ENCODE measurements at regions not wholly inside any gene's neighbourhood (a gene's known extent, or its start where the extent isn't known, plus 50 kb on each side); places are given as distances from the start of the nearest gene placed in this dataset.

GRCh38 chr1:70887936-70888335, 159.7 kb downstream of the PTGER3 start:
- no peak for DNase-seq (ENCODE audit: low read depth in 2 of 3, low spot score in 2 of 3)

- no peak for DNase-seq (ENCODE audit: low read depth in 2 of 3, low spot score in 2 of 3)
These were observed 158.9 kb downstream of the PTGER3 start for GRCh38 chr1:70888722-70889121.

- DNase-seq (ENCODE audit: low read depth in 2 of 3, low spot score in 2 of 3), result no peak
These were observed 157.2 kb downstream of the PTGER3 start for GRCh38 chr1:70890408-70890807.

GRCh38 chr1:70891051-70891843, 156.4 kb downstream of the PTGER3 start:
- DNase-seq (ENCODE audit: low read depth in 2 of 3, low spot score in 2 of 3), result no peak

GRCh38 chr1:70892140-70892539, 155.5 kb downstream of the PTGER3 start:
- DNase-seq (ENCODE audit: low read depth in 2 of 3, low spot score in 2 of 3), result no peak

GRCh38 chr1:70892930-70893329, 154.7 kb downstream of the PTGER3 start:
- no peak for DNase-seq (ENCODE audit: low read depth in 2 of 3, low spot score in 2 of 3)

GRCh38 chr1:70893381-70893780, 154.2 kb downstream of the PTGER3 start:
- no peak for DNase-seq (ENCODE audit: low read depth in 2 of 3, low spot score in 2 of 3)

GRCh38 chr1:70895531-70895930, 152.1 kb downstream of the PTGER3 start:
- DNase-seq (ENCODE audit: low read depth in 2 of 3, low spot score in 2 of 3), result no peak

- no peak for DNase-seq (ENCODE audit: low read depth in 2 of 3, low spot score in 2 of 3)
These were observed 151.4 kb downstream of the PTGER3 start for GRCh38 chr1:70896224-70896623.

GRCh38 chr1:70897273-70897672, 150.3 kb downstream of the PTGER3 start:
- DNase-seq (ENCODE audit: low read depth in 2 of 3, low spot score in 2 of 3), result no peak

GRCh38 chr1:70899735-70900134, 147.9 kb downstream of the PTGER3 start:
- no peak for DNase-seq (ENCODE audit: low read depth in 2 of 3, low spot score in 2 of 3)

- DNase-seq (ENCODE audit: low read depth in 2 of 3, low spot score in 2 of 3), result no peak
These were observed 145.4 kb downstream of the PTGER3 start for GRCh38 chr1:70902211-70902610.

- no peak for DNase-seq (ENCODE audit: low read depth in 2 of 3, low spot score in 2 of 3)
These were observed 140.8 kb downstream of the PTGER3 start for GRCh38 chr1:70906800-70907199.

GRCh38 chr1:70907563-70908310, 139.9 kb downstream of the PTGER3 start:
- no peak for DNase-seq (ENCODE audit: low read depth in 2 of 3, low spot score in 2 of 3)

GRCh38 chr1:70909262-70909822, 138.3 kb downstream of the PTGER3 start:
- no peak for DNase-seq (ENCODE audit: low read depth in 2 of 3, low spot score in 2 of 3)

- DNase-seq (ENCODE audit: low read depth in 2 of 3, low spot score in 2 of 3), result no peak
These were observed 137.6 kb downstream of the PTGER3 start for GRCh38 chr1:70910013-70910412.

- DNase-seq (ENCODE audit: low read depth in 2 of 3, low spot score in 2 of 3), result no peak
These were observed 135.8 kb downstream of the PTGER3 start for GRCh38 chr1:70911861-70912260.

- DNase-seq (ENCODE audit: low read depth in 2 of 3, low spot score in 2 of 3), result no peak
These were observed 133.4 kb downstream of the PTGER3 start for GRCh38 chr1:70914224-70914623.

- no peak for DNase-seq (ENCODE audit: low read depth in 2 of 3, low spot score in 2 of 3)
These were observed 132.2 kb downstream of the PTGER3 start for GRCh38 chr1:70915258-70916033.

- no peak for DNase-seq (ENCODE audit: low read depth in 2 of 3, low spot score in 2 of 3)
These were observed 131.6 kb downstream of the PTGER3 start for GRCh38 chr1:70916034-70916427.

GRCh38 chr1:70919706-70920323, 127.8 kb downstream of the PTGER3 start:
- DNase-seq (ENCODE audit: low read depth in 2 of 3, low spot score in 2 of 3), result no peak

All from activated CD8-positive, alpha-beta memory T cell treated with anti-CD3 and anti-CD28 coated beads for 48 hours (primary cell).